SU-DHL-6 (cell line): ENCODE measurements at regions not wholly inside any gene's neighbourhood (a gene's known extent, or its start where the extent isn't known, plus 50 kb on each side); places are given as distances from the start of the nearest gene placed in this dataset.

Source experiments
- H2AFZ ChIP-seq: fragments of 200-600 bp; sonication (generic); 2 replicates; pipeline ENCODE4 v1.6.1; 2014; ENCODE audit warnings: low read depth, mild to moderate bottlenecking, moderate library complexity, mixed read lengths, antibody characterized with exemption, low read length; ENCODE audit not compliant: severe bottlenecking
- H3F3A ChIP-seq: fragments of 200-600 bp; shearing (Covaris generic); 2 replicates; pipeline ENCODE4 v1.6.0; 2016; ENCODE audit warnings: antibody characterized with exemption, mild to moderate bottlenecking; ENCODE audit not compliant: insufficient read depth
- H3K27ac ChIP-seq: fragments of 200-600 bp; sonication (generic); 2 replicates; pipeline ENCODE4 v1.5.1; 2016; ENCODE audit warnings: low read depth, mild to moderate bottlenecking, low read length, moderate library complexity, mixed read lengths
- H3K27me3 ChIP-seq: fragments of 200-600 bp; sonication (generic), shearing (Covaris generic); 2 replicates; pipeline ENCODE4 v1.6.0; 2014; ENCODE audit warnings: mild to moderate bottlenecking, low read length
- H3K36me3 ChIP-seq: fragments of 200-600 bp; sonication (generic); 2 replicates; pipeline ENCODE4 v1.6.1; 2014; ENCODE audit warnings: mild to moderate bottlenecking, low read length, mixed read lengths
- H3K4me2 ChIP-seq: fragments of 300-600, 200-600 bp; shearing (Covaris generic), sonication (generic); 2 replicates; pipeline ENCODE4 v1.6.0; 2014; ENCODE audit warnings: low read length, low read depth, mild to moderate bottlenecking; ENCODE audit not compliant: poor library complexity, severe bottlenecking
- H3K4me3 ChIP-seq: fragments of 200-600 bp; sonication (generic); 2 replicates; pipeline ENCODE4 v1.5.1; 2014; ENCODE audit warnings: antibody characterized with exemption, low read length, mild to moderate bottlenecking, mixed read lengths; ENCODE audit not compliant: insufficient read depth, poor library complexity, severe bottlenecking
- H3K79me2 ChIP-seq: fragments of 200-600 bp; sonication (generic); 2 replicates; pipeline ENCODE4 v1.6.1; 2014; ENCODE audit warnings: mild to moderate bottlenecking, low read length, moderate library complexity; ENCODE audit not compliant: insufficient read depth
- H3K9ac ChIP-seq: fragments of 200-600 bp; sonication (generic); 2 replicates; pipeline ENCODE4 v1.7.0; 2014; ENCODE audit warnings: mild to moderate bottlenecking, low read length
- H3K9me2 ChIP-seq: fragments of 200-600 bp; sonication (generic); replicated peaks from 2 replicates; pipeline ENCODE4 v1.6.1; 2014; ENCODE audit warnings: low read length; ENCODE audit not compliant: insufficient read depth
- H3K9me3 ChIP-seq: fragments of 200-600 bp; sonication (generic); 2 replicates; pipeline ENCODE4 v1.6.1; 2014; ENCODE audit warnings: low read length, mixed read lengths; ENCODE audit not compliant: insufficient read depth
- H4K20me1 ChIP-seq: fragments of 200-600 bp; sonication (generic); 2 replicates; pipeline ENCODE4 v1.6.1; 2014; ENCODE audit warnings: low read depth, mild to moderate bottlenecking, antibody characterized with exemption, low read length, moderate library complexity, mixed read lengths
- EZH2phosphoT487 ChIP-seq: fragments of 200-600 bp; sonication (generic), shearing (Covaris generic); conservative IDR thresholded peaks from 2 replicates; pipeline ENCODE4 v1.6.1; 2018; ENCODE audit warnings: mild to moderate bottlenecking, antibody characterized with exemption, low read length, moderate library complexity, mixed read lengths
- TF ChIP-seq, protein P1 (sequence below): fragments of 200-600 bp; sonication (generic); IDR thresholded peaks from one replicate; pipeline ENCODE4 v1.5.1; 2017; ENCODE audit warnings: antibody characterized with exemption, mild to moderate bottlenecking, low read length, moderate library complexity; ENCODE audit not compliant: insufficient read depth, poor library complexity, severe bottlenecking

DNA sequence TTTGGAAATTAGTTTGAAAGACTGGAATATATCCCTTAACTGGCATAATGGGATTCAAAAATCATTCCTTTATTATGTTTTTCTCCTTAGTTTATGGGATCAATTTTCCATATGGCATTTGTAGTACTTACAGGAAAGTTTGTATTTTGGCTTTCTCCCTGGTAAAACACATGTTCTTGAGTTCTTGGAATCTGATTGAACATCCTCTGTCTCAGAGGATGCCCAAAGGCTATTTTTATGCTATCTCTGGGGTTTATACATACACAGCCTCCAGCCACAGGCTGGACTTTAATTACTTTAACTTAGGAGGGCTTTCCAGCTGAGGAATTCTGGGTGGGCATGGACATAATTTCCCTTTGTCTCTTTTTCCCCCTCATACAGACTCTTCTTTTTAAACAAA, 236.4 kb downstream of the HGF start:
- H3K4me2 ChIP-seq, result no peak overlapping the region
- H3K27me3 ChIP-seq, result no peaks in the 10 kb centered on the region
- H3K4me3 ChIP-seq, result no peak overlapping the region
- H4K20me1 ChIP-seq, result no peaks in the 10 kb centered on the region
- H3K9me2 ChIP-seq, result no peaks in the 10 kb centered on the region
- no peak overlapping the region for H3K9ac ChIP-seq
- no peaks in the 10 kb centered on the region for H3F3A ChIP-seq
- H2AFZ ChIP-seq, result no peak overlapping the region
- no peaks in the 10 kb centered on the region for H3K79me2 ChIP-seq
- no peaks in the 10 kb centered on the region for H3K9me3 ChIP-seq
- TF ChIP-seq, protein P1, sequence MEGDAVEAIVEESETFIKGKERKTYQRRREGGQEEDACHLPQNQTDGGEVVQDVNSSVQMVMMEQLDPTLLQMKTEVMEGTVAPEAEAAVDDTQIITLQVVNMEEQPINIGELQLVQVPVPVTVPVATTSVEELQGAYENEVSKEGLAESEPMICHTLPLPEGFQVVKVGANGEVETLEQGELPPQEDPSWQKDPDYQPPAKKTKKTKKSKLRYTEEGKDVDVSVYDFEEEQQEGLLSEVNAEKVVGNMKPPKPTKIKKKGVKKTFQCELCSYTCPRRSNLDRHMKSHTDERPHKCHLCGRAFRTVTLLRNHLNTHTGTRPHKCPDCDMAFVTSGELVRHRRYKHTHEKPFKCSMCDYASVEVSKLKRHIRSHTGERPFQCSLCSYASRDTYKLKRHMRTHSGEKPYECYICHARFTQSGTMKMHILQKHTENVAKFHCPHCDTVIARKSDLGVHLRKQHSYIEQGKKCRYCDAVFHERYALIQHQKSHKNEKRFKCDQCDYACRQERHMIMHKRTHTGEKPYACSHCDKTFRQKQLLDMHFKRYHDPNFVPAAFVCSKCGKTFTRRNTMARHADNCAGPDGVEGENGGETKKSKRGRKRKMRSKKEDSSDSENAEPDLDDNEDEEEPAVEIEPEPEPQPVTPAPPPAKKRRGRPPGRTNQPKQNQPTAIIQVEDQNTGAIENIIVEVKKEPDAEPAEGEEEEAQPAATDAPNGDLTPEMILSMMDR, result no peak
- TF ChIP-seq EZH2phosphoT487, result no peak
- H3K36me3 ChIP-seq, result no peaks in the 10 kb centered on the region
- H3K27ac ChIP-seq, result no peak overlapping the region

DNA sequence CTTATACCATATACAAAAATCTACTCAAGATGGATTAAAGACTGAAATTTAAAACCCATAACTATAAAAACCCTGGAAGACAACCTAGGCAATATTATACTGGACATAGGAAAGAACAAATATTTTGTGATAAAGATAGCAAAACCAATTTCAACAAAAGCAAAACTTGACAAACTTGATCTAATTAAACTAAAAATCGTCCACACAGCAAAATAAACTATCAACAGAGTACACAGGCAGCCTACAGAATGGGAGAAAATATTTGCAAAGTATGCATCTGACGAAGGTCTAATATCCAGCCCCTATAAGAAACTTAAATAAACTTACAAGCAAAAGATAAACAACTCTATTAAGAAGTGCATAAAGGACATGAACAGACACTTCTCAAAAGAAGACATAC, 240.1 kb downstream of the HGF start:
- H3K79me2 ChIP-seq, result no peaks in the 10 kb centered on the region
- no peaks in the 10 kb centered on the region for H3K9me2 ChIP-seq
- no peak overlapping the region for H2AFZ ChIP-seq
- H4K20me1 ChIP-seq, result no peaks in the 10 kb centered on the region
- H3K27me3 ChIP-seq, result no peaks in the 10 kb centered on the region
- H3F3A ChIP-seq, result no peaks in the 10 kb centered on the region
- H3K4me3 ChIP-seq, result no peak overlapping the region
- no peaks in the 10 kb centered on the region for H3K9me3 ChIP-seq
- H3K9ac ChIP-seq, result no peak overlapping the region
- TF ChIP-seq, protein P1, result no peak
- no peak for TF ChIP-seq EZH2phosphoT487
- H3K27ac ChIP-seq, result no peak overlapping the region
- no peaks in the 10 kb centered on the region for H3K36me3 ChIP-seq
- no peak overlapping the region for H3K4me2 ChIP-seq

DNA sequence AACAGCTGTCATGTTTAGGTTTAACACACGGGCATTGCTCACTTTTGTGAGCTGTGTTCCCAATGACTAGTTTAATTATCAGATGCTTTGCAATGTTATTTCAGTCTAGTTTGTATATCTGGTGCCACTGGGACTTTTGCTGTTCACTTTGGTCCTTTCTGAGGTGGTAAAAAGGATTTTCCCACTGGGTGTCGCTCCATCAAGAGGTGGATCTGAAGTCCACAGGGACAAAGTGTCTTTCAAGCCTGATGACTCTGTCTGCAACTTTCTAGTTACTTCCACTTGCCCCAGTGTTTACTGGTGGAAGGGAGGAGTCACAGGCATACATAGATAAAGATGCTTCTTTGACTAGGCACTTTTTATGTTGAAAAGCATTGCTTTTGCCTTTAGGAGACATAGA, 242.2 kb downstream of the HGF start:
- no peaks in the 10 kb centered on the region for H3F3A ChIP-seq
- TF ChIP-seq, protein P1, result no peak
- TF ChIP-seq EZH2phosphoT487, result no peak
- H3K36me3 ChIP-seq, result no peaks in the 10 kb centered on the region
- H3K79me2 ChIP-seq, result no peaks in the 10 kb centered on the region
- no peak overlapping the region for H3K4me3 ChIP-seq
- no peaks in the 10 kb centered on the region for H3K9me3 ChIP-seq
- H4K20me1 ChIP-seq, result no peaks in the 10 kb centered on the region; the same call in 1 of the 2 replicates
- no peaks in the 10 kb centered on the region for H3K27me3 ChIP-seq
- no peak overlapping the region for H3K4me2 ChIP-seq
- no peak overlapping the region for H2AFZ ChIP-seq
- no peaks in the 10 kb centered on the region for H3K9me2 ChIP-seq
- H3K9ac ChIP-seq, result no peak overlapping the region
- H3K27ac ChIP-seq, result no peak overlapping the region

DNA sequence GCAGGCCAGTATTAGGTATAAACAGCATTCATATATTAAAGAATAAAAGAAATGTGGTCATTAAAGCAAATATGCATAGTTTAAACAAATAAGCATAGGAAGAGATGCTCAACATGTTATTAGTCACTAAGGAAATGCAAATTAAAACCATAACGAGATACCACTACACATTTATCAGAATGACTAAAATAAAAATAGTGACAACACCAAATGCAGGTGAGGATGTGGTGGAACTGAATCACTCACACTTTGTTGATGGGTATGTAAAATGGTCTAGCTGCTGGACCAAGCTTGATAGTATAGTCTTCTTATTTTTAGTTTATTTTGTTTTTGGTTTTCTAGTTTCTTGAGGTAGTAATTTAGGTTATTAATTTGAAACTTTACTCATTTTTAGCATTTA, 242.9 kb downstream of the HGF start:
- Histone ChIP-seq H3K4me3 (no peak overlapping the region), H3K9ac (no peak overlapping the region), H2AFZ (no peak overlapping the region), H3K9me2 (no peaks in the 10 kb centered on the region), H3K4me2 (no peak overlapping the region), H3K9me3 (no peaks in the 10 kb centered on the region), H4K20me1 (no peaks in the 10 kb centered on the region; the same call in 1 of the 2 replicates), H3K27me3 (no peaks in the 10 kb centered on the region), H3K36me3 (no peaks in the 10 kb centered on the region), H3F3A (no peaks in the 10 kb centered on the region), H3K27ac (no peak overlapping the region), H3K79me2 (no peaks in the 10 kb centered on the region)
- TF ChIP-seq, protein P1, result no peak
